Suprapubic skin (tissue), 4 donors: ENCODE measurements at regions not wholly inside any gene's neighbourhood (a gene's known extent, or its start where the extent isn't known, plus 50 kb on each side); places are given as distances from the start of the nearest gene placed in this dataset.

Experiments
- EP300 ChIP-seq: sonication (generic); formaldehyde crosslinking; IDR thresholded peaks from one replicate; pipeline ENCODE4 v1.6.1; 2017; ENCODE audit warnings: antibody characterized with exemption
- POLR2AphosphoS5 ChIP-seq, 3 donors: sonication (generic); formaldehyde crosslinking; IDR thresholded peaks; one replicate each; pipeline ENCODE4 v1.6.1; 2017; ENCODE audit warnings: antibody characterized with exemption in 3 of 3
- TF ChIP-seq, protein P1 (sequence below), 2 donors: fragments of 200-600 bp in 1 of 2; fragments of 450-650 bp in 1 of 2; sonication (generic) in 1 of 2; IDR thresholded peaks; one replicate each; pipeline ENCODE4 v1.5.1; 2016 to 2019; ENCODE audit warnings: antibody characterized with exemption in 2 of 2, mild to moderate bottlenecking in 1 of 2, moderate library complexity in 1 of 2

DNA sequence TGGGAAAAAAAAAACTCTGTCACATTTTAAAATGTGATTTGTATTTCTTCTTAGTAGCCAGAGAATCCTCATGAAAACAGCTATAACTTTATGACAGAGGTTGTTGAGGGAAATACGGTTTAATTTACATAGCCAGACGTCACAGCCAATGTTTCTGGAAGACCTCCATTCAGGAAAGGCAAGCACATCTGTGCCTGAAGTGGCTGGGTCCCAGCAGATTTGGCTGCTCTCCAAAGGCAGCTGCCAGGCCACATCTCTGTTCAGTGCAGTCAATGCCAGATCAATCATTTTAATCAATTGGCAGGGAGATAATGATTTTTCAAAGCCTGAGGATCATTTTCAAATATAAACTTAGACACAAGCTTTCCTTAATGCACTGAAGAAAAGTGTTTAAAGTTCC, 86.5 kb upstream of the ZIC3 start:
- TF ChIP-seq POLR2AphosphoS5 (IDR thresholded peaks at IDR 0.05) (no peak), EP300 (no peak)
- TF ChIP-seq, protein P1, sequence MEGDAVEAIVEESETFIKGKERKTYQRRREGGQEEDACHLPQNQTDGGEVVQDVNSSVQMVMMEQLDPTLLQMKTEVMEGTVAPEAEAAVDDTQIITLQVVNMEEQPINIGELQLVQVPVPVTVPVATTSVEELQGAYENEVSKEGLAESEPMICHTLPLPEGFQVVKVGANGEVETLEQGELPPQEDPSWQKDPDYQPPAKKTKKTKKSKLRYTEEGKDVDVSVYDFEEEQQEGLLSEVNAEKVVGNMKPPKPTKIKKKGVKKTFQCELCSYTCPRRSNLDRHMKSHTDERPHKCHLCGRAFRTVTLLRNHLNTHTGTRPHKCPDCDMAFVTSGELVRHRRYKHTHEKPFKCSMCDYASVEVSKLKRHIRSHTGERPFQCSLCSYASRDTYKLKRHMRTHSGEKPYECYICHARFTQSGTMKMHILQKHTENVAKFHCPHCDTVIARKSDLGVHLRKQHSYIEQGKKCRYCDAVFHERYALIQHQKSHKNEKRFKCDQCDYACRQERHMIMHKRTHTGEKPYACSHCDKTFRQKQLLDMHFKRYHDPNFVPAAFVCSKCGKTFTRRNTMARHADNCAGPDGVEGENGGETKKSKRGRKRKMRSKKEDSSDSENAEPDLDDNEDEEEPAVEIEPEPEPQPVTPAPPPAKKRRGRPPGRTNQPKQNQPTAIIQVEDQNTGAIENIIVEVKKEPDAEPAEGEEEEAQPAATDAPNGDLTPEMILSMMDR (IDR thresholded peaks at IDR 0.05), result no peak
